Activated CD8-positive, alpha-beta memory T cell treated with anti-CD3 and anti-CD28 coated beads for 4 hours (primary cell): ENCODE measurements at regions not wholly inside any gene's neighbourhood (a gene's known extent, or its start where the extent isn't known, plus 50 kb on each side); places are given as distances from the start of the nearest gene placed in this dataset.

Experiments used
- DNase-seq, 2 donors: peaks; one replicate each; pipeline ENCODE4 v3.0.0-alpha.2; 2020; ENCODE audit warnings: low read depth in 2 of 2

- no peak for DNase-seq
Measured at GRCh38 chr21:38196036-38196435, 60.8 kb upstream of the KCNJ15 start.

GRCh38 chr21:38202811-38203210 is 54.0 kb upstream of the KCNJ15 start:
- DNase-seq, result no peak

- no peak for DNase-seq
Measured at GRCh38 chr21:38203229-38203628, 53.6 kb upstream of the KCNJ15 start.

- DNase-seq, result no peak
Measured at GRCh38 chr21:38205940-38206339, 50.9 kb upstream of the KCNJ15 start.

- no peak for DNase-seq
Measured at GRCh38 chr21:38206646-38207045, 50.1 kb upstream of the KCNJ15 start.
